22Rv1 (cell line): ENCODE measurements at regions not wholly inside any gene's neighbourhood (a gene's known extent, or its start where the extent isn't known, plus 50 kb on each side); places are given as distances from the start of the nearest gene placed in this dataset.

Experiments used
- H3K27ac ChIP-seq: fragments of 450-650 bp; 2 replicates; pipeline ENCODE4 v1.5.1; 2017
- CTCF ChIP-seq: fragments of 450-650 bp; IDR thresholded peaks from 2 replicates; pipeline ENCODE4 v1.5.1; 2017; ENCODE audit warnings: mild to moderate bottlenecking
- ZFX ChIP-seq: fragments of 450-650 bp; IDR thresholded peaks from 2 replicates; pipeline ENCODE4 v1.6.1; 2017; ENCODE audit warnings: antibody characterized with exemption, borderline replicate concordance

DNA sequence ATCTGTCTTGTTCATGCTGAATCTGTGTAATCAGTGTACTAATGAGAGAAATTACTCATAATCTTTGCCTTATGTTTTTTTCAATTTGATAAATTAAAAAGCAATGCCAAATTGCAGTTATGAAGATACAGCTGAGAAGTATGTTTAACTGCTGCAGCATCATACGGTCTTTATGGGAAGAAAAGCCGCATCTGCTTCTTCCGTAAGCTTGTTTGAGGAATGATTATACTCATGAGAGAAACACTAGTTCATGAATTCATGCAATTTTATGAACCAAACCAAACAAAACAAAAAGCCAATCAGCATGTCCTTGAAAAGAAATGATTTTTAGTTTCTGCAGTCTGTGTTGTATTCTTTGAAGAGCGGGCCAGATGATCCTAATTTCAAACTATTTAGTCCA is 275.9 kb upstream of the ARHGEF26 start:
- no peak for TF ChIP-seq ZFX
- no peak for TF ChIP-seq CTCF
- H3K27ac ChIP-seq, result no peak overlapping the region

DNA sequence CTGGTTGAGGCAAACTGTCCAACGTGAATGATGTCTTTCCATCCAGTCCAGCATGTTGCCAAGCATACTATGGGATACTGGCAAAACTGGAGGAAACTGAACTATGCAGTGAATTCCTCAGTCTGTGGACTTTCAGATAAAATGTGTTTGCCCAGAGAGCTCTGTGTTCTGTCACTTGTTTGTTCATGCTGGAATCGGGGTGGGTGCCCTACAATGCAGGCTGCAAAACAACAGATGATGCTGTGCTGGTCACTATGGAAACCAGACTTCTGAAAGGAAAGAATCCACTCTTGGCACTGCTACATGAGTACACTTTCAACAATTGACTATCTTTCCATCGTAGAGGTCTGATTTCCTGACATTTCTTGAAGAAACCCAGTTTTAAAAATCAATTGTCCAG is 272.5 kb upstream of the ARHGEF26 start:
- TF ChIP-seq ZFX, result no peak
- no peak for TF ChIP-seq CTCF

DNA sequence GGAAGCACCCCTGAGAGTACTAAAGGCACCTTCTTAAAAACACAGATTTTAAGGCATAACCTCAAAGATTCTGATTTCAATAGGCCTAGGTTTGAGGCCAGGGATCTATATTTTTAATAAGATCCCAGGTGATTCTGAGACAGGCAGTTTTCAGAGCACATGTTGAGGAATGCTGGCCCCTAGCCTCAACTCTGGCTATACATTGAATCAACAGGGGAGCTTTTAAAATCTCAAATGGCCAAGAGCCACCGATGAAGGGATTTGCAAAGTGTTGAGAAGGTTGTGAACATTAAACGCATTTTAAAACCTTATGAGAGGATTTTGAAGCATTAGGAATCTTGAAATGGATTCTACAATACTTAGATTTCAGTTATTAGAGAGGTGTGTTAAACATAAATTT is 268.8 kb upstream of the ARHGEF26 start:
- no peak overlapping the region for H3K27ac ChIP-seq
- no peak for TF ChIP-seq ZFX
- TF ChIP-seq CTCF, result no peak

More for the DNA sequence above, 272.5 kb upstream of the ARHGEF26 start:
- no peak overlapping the region for H3K27ac ChIP-seq

- TF ChIP-seq ZFX (no peak), CTCF (no peak)
- H3K27ac ChIP-seq, result no peak overlapping the region
These were observed 268.0 kb upstream of the ARHGEF26 start for GRCh38 chr3:153853163-153853562.

DNA sequence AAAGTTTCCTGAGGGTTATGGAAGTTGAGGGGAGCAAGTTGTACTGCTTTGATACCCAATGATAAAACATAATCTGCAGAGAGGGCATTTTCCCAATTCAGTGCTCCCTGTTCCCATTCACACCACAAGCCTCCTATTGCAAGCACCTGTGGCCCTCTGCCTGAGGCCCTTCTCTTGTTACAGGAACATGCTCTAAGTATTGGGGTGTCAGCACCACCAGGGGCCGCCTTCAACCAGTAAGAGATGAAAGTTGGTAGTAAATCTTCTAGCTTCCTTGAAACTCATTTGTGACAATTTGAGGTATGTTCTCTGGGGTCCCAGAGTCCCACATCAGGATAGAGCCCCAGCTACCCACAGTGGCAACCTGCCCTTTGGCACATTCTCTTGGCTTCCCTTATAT is 265.4 kb upstream of the ARHGEF26 start:
- TF ChIP-seq CTCF (no peak), ZFX (no peak)
- no peak overlapping the region for H3K27ac ChIP-seq

GRCh38 chr3:153856932-153857331 is 264.3 kb upstream of the ARHGEF26 start:
- TF ChIP-seq CTCF (no peak), ZFX (no peak)
- no peak overlapping the region for H3K27ac ChIP-seq

- TF ChIP-seq CTCF (no peak), ZFX (no peak)
- H3K27ac ChIP-seq, result no peak overlapping the region
These were observed 256.4 kb upstream of the ARHGEF26 start for GRCh38 chr3:153864793-153865192.
